ENCODE measurements at regions not wholly inside any gene's neighbourhood (a gene's known extent, or its start where the extent isn't known, plus 50 kb on each side); places are given as distances from the start of the nearest gene placed in this dataset.
"Not testable (repeated sequence)": the region's sequence is repeated elsewhere in the genome, so short reads cannot be mapped to it uniquely, and the experiment has no call there.

DNA sequence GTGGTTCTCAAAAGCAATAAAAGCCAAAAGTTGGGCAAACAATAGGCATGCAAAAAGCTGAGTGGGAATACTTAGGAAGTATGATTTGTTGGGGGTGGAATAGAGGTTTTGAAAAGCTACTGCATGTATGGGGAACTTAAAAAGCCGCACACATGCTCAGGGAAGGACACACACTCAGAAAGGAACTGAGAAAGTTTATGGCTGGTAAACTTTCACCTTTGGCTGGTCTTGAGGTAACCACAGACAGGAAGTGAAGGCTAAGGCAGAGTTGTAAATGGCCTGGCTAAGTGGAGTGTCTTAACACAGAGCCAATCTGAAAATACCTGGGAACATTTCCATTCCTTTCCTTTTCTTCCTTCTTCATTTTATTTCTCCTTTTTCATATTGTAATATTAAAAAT, 134.5 kb upstream of the EXOC2 start:
- intact Hi-C loops (cut with micrococcal nuclease), result no loop called here

DNA sequence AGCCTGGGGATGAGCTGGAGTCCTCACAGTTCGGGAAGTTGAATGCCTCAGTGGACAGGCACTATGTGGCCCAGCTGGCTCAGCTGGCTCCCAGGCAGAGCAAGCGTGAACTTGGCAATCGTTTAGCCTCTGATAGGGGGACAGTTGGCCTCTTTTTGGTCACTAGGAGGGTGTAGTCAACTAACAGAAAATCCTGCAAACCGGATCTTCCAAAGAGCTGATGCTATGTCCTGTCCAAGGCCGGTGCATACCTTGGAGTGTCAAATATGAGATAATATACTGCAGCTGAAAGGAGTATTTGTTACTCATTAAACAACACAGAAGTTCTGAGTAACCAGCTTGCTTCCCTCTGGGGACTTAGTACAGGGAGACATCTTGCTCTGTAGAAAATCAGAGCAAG, 126.2 kb upstream of the EXOC2 start:
- intact Hi-C loops (cut with micrococcal nuclease), result no loop called here

DNA sequence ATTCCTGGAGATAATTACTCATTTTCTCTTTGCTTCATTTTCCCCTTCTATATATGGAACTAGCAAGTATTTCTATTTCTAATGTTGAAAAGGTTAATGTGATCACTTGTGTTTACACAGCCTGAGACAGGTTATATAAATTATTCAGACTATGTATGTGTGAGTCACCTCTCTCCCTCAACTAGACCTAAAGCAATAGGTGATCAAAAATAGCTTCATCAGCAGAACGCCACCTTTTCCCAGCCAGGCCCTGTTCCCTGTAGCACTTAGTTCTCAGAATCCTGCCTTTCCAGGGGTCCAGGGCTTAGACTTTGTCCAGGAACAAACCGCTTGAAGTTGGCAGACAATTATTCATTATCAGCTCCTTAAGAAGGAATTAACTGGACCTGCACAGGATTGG, 125.3 kb upstream of the EXOC2 start:
- intact Hi-C loops (cut with micrococcal nuclease), result no loop called here

DNA sequence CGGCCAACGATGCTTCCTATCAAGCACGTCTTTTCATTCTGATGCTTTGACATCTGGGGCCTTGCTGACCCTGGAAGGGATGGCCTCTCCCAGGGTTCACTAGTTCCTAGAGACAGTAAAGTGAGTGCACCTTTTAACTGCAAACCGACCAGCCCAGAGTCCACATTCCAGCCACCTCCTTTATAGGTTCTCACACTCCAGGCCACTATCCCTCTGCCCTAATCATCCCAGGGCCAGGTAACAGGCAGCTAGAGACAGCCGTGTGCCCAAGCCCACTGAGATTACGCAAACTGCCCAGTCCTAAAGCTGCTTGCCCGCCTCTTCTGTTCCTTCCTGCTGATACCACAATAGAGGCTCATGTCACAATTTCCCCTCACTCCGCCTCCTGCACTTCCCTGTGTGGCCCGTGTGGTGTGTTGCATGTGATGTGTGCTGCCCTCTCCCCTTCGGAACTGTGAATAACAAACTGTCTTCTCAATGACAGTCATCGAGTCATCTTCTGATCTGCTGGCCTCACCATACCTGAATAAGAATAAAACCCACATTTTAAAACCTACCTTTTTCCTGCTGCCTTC, 123.7 kb upstream of the EXOC2 start:
- intact Hi-C loops (cut with micrococcal nuclease), result no loop called here

DNA sequence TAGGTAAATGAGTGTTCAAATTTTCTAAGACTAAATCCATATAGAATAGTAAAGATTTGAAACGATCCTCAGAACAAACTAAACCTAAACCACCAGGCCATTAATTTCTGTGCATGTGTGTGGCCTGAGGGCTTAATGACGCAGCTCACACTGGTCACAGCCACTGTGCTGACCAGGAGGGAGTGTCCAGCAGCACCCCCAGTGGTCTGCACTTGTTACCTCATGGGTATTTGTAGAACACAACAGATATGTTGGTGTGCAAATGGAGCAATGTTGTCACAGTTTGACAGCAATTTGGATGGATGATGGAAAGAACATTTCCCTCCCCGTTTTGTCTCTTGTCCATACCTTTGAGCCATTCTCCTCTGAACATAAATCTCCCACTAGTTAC, 122.4 kb upstream of the EXOC2 start:
- intact Hi-C loops (cut with micrococcal nuclease), result no loop called here

DNA sequence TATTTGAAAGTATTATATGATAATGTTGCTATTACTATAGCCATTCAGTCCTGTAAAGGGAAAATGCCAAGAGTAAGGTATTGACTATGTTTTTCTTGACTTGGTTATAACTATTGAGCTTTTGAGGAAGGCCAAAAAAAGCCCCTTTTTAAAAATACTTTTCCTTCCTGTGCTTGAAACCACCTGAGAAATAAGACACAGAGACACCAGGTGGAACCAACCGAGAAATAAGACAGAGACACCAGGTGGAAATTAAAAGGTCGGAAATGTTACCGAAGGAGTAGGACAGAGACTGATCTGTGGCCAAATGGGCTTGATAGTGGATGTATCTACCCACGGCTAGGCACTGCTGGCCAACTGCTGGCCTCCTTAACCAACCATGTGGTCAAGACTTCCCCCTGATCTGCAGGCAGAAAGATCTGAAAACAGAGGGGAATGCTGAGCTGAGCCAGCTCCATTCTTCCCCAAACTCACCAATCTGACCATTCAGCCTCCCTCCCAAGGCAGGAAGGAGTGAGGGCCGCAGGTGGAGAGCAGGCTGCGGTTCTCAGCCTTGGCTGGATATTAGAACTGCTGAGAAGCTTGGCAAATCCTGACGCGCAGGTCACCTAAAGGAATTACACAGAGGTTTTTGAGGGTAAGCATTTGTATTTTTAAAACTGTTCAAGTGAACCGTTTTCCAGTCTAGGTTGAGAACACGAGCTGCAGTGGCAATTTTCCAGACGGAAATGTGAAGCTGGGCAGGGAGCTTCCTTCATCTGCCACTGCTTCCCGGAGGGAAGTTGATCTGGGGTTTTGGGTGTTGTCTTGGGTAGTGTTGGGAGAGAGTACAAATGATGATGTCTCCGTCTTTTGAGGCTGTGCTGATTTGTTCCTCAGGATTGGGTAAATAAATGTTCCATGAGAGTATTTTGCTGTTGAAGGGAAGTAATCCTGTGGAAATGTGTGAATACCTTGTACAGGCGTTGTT, 121.7 kb upstream of the EXOC2 start:
- intact Hi-C loops (cut with micrococcal nuclease), result no loop called here

DNA sequence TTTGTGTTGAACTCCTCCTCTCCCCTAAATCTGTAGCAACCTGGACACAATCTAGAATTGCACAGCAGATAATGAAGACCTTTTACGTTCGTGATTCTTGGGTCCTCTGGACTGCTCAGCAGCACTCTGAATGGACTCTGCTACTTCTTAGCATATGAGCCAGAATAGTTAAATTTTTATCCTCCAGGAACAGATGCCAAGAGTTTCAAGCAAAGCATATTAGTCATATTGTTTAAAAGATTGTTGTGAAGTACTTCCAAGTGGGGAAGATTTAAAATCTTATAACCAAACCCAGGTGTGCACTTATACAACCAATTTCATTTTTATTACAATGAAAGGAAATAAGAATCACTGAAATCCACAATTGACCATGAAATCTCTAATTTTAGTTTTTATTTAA, 118.9 kb upstream of the EXOC2 start:
- intact Hi-C loops (cut with micrococcal nuclease), result no loop called here

DNA sequence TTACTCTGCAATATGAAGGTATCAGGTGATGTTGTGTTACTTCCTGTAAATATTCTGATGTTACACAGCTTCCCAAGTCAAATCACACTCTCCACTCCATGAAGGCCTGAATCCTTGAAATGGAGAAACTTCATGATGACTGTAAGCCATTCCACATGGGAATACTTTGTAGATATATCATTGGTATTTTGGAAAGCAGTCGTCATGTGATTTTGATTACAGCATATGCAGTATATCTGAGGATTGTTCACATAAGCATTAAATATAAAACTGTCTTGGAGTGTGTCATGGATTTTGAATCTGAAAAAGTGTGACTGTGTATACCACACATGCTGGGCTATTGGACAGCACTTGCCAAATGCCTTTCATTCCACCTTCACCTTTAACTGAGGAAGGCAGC, 118.3 kb upstream of the EXOC2 start:
- intact Hi-C loops (cut with micrococcal nuclease), result no loop called here

DNA sequence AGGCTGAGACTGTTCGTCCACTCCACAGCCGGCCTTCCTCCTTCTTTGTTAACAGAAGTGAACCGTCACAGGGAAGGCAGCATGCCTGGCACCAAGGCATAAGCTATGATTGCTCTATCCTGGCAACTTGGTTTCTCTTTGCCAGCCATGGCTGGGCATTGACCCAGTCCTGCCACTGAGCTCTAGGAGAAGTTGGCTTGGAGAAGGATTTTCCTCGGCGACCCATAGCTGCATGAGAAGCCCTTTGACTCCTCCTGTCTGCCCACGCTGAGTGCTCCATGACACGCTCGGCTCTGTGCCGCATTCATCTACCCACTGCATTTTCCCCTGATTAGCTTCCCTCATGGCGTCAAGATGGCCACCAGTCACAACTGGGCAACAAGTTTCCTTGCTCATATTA, 111.8 kb upstream of the EXOC2 start:
- intact Hi-C loops (cut with micrococcal nuclease), result no loop called here

DNA sequence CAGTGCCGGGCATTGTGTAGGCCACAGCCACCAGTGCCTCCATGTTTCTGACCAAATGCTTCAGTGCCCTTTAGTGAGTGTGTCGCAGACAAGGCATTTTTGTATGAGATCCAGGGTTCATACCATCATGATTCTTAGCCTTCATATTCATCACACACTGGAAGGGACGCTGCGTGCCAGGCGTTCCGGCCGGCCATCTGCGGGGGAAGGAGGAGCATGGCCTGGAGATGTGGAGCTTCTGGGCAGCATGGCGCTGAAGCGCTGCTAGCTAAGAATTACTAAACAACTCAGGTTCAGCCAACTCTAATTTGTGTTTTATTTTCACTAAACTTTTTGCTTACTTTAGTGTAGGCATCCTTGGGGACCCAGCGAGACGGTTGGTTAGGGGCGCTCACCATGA, 111.4 kb upstream of the EXOC2 start:
- intact Hi-C loops (cut with micrococcal nuclease), result no loop called here

DNA sequence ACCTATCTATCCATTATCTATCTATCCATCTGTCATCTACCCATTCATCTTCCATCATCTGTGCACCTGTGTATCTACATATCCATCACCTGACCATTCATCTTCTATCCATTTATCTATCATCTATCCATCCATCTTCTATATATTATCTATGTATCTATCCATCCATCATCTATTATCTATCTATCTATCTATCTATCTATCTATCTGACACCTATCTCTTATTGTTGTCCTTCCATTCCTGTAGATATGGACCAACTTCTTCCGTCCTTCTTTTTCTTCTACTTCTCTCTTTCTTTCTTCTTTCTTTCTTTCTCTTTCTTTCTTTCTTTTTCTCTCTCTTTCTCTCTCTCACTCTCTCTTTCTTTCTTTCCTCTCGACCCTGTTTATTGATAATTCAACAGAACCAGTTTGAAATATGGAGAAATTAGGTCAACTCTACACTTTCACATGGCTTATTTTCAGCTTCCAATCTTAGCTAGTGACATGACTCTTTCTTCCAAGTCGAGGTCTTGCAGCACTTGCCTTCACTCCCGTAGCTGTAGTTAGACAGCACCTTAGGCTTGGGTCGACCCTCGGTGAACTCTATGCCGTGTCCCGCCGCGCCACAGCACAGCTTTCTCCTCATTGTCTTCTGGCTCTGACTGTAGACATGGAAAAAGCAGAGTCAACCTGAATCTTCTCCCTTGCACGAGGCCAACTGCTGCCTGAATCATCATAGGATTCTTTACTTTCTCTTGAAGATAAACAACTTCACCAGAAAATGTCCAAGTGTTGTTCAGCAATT, 110.4 kb upstream of the EXOC2 start:
- intact Hi-C loops (cut with micrococcal nuclease), result no loop called here

DNA sequence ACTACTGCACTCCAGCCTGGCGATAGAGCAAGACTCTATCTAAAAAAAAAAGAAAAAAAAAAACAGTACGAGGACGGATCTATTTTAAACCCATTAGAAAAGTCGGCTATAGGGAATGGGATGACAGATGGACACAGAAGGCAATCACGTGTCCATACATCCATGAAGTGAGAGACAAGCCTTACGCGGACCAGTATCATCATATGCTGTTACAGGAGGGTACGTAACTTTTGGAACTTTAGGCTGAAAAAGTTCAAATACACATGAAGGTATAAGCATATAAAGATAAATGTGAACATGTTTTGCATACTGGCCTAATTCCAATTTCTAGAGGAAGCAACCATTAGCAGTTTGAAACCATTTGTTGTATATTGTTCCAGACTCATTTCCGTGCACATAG, 109.8 kb upstream of the EXOC2 start:
- intact Hi-C loops (cut with micrococcal nuclease), result no loop called here

DNA sequence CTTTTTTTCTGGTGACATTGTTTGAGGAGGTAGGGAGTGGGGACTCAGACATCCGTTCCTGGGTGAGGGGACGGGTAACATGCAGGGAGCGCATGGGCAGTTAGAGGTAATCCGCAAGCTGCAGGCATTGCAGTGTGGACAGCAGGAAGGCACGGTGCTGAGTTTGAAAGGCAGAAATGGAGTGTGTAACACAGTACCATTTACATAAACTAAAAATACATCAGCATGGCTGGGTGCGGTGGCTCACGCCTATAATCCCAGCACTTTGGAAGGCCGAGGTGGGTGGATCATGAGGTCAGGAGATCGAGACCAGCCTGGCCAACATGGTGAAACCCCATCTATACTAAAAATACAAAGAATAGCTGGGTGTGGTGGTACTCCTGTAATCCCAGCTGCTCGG, 109.3 kb upstream of the EXOC2 start:
- intact Hi-C loops (cut with micrococcal nuclease), result not testable (repeated sequence)

DNA sequence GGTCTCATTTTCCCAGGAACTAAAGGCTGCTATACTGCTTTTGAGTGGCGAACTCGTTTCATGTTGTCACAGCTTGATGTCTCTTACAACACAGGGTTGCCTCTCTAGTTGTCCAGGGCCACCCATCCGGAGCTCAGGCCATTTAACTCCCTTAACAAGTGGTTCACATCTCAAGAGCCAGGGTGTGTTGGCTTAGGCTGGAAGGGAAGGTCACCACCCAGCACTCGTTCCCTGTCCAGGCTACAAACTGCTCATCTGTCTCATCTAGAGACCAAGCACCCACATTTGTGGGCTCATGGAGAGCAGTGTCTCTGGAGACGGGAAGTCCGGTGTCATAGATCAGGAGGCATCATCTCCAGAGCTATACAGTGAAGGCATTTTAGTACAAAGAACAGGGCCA, 106.8 kb upstream of the EXOC2 start:
- intact Hi-C loops (cut with micrococcal nuclease), result no loop called here

DNA sequence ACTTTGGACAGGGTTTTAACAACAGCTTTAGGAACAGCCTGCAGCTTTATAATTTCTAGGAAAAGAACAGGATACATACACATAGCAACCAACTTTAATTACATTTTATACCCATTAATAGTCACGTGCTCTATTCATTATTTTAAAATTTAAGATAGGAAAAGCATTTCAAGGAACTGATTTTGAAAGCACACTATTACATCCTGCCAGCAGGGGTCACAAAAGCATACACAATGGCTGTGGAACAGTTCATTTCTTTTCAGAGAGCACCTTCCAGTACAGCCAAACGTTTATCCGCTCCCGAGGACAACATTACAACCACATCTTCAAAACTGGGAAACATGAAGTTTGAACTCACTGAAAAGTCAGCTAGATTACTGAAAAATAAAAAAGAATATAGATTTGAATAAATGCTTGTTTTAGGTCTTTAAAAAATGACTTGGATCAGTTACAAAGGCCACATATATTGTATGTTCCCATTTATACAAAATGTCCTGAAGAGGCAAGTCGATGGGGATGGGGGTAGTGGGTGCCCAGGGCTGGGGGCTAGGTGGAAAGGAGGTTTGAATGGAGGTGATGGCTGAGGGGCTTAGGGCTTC, 104.6 kb upstream of the EXOC2 start:
- intact Hi-C loops (cut with micrococcal nuclease), result loop anchor here (1.0 kb wide), 3 partner anchors 584 to 639 kb away; no protein-coding TSS in a partner anchor

DNA sequence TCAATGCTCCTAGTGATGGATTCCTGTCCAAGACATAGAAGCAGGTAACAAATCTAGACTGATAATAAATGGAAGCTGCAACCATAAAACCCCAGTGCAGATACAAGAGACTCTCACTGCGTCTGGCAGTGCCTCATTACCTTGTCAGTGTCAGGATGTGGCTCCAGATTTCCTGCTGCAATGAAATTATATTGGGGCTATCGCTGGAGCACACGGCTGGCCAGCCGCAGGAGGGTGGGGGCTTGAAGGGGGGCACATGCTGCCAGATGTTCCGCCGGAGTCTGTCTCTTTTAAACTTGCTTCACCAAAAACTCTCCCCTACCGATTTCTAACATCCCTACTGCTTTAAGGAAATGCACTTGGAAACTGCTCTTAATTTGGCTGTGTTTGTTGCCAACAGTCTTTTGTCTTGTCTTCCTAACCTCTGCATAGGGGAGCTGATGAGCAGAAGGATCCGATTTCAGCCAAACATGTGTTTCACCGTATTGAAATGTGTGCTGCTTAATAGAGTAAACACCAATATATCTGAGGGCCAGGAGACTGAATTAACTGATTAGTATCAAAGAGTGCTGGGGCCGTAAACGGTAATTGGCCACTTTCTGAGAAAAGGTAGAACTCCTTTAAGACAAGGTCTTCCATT, 102.2 kb upstream of the EXOC2 start:
- intact Hi-C loops (cut with micrococcal nuclease), result no loop called here

DNA sequence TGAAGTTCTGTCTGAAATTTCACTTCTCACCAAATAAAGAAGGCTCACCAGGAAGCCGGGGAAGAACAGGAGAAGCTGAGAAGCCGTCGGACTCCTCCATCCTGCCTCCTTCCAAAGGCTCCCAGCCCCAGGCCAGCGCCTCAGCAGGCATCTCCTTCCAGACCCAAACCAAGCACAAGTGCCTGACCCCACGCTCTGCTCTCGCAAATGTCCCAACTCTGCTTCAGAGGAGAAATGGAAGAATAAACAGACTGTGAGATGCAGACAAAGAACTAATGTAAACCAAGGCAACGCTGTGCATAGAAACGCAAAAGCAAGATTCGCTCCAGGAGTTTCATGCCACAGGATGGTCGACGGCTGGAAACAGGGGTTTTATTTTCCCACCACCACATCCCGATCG, 100.3 kb upstream of the EXOC2 start:
- intact Hi-C loops (cut with micrococcal nuclease), result no loop called here

DNA sequence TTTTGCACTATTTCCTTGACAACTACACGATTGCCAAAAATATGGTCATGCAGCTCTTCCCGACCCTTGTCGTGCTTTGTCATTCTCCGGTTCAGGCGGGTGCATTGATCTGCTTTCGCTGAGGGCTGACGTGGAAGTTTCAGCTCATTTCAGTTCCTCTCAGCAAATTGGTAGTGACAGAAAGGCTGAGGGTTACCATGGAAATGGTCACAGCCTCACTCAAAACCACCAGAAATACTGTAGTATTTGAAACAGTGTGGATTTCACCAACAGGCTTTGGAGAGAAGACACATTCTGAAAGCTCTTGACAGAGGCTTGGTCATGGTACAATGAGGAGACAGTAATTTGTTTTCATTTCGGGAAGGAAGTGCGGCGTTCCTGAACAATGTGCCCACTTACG, 99.7 kb upstream of the EXOC2 start:
- intact Hi-C loops (cut with micrococcal nuclease), result no loop called here

DNA sequence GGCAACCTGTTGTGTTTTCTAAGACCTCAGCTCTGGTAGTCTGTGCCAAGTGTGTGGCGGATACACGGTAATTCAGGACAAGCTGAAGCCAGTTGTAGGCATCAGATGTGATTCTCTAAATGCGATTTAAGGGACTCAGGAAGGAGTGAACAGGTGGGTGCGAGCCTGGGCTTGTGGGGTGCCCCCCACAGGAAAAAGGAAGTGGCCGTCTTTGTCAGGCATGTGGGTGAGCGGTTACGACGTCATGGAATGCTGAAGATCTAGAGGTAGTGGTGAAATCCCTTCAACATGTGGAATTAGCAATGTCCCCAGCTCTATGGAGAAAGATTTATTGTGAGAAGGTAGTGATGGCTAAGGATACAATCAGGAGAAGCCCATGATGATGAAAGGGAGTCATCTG, 95.1 kb upstream of the EXOC2 start:
- intact Hi-C loops (cut with micrococcal nuclease), result loop anchor here (5.0 kb wide), 2 partner anchors 66 to 601 kb away; no protein-coding TSS in a partner anchor

DNA sequence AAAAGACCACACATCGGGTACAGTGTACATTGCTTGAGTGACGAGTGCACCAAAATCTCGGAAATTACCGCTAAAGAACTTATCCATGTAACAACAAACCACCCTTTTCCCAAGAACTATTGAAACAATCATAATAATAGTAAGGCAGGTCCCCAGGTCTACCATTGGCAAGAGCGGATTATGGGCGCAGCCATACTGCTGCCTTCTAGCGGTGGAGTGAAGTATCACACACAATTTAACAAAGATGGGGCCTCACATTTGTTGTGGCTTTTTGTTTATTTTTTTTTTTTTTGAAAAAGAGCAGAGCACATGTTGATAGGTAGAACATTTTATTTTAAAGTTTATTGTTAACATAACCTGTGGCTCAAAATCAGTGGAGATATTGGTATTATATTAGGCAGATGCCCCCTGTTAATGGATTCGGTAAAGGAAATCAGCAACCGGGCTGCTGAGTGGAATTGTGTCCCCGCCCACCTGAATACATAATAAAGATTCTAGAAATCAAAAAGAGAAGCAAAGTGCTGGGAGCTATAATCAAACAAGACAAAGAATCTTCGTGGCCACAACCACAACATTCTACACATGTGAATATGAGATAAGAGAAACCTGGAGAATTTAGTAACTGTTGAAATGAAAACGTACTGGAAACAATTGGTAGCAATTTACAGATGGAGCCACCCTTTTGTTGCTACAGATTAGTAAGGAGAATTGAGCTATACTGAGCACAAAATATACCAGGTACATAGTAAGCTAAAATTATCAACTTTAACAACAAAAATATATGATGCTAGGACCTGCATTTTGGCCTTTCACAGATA, 94.2 kb upstream of the EXOC2 start:
- intact Hi-C loops (cut with micrococcal nuclease), result loop anchor here (2.0 to 5.0 kb wide), 3 partner anchors 65 to 600 kb away; no protein-coding TSS in a partner anchor

Measured in T-helper 2 cell treated with Interferon-gamma antibody and Interleukin-4, amounts not matched to agents 100 ng/mL and 5 ng/mL, for 36 hours (primary cell).